ENCODE measurements at regions not wholly inside any gene's neighbourhood (a gene's known extent, or its start where the extent isn't known, plus 50 kb on each side); places are given as distances from the start of the nearest gene placed in this dataset.

DNA sequence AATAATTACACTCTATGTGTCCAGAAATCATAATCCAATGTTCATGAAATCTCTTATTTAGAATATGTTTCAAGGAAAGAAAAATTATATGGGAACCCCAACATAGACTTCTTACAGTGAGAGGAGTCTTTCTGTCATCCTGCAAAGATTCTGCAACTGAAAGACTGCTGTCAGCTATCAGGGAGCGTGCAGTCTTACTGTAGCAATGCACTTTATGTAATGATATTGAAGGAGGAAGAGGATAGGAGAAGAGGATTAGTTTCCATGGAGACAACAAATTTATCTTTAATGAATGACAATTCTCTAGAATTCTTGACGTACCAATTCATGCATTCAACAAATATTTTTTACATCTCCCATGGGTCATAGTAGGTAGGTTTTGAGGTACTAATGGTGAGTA lies 61.3 kb upstream of the MYT1L start:
- no peak for DNase-seq

DNA sequence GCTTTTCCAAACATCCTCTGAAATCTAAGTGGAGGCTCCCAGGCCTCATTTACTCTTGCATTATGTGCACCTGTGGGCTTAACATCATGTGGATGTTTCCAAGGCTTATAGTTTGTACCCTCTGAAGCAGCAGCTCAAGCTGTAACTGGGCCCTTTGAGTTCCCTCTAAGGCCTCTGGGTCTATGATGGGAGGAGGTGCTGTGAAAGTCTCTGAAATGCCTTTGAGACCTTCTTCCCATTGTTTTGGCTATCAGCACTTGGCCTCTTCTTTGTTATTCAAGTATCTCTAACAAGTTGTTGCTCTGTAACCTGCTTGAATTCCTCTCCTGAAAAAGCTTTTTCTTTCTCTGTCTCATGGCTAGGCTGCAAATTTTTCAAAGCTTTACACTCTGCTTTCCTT lies 58.1 kb upstream of the MYT1L start:
- no peak for DNase-seq

All from retina (tissue), 1 donor.